ENCODE measurements at regions not wholly inside any gene's neighbourhood (a gene's known extent, or its start where the extent isn't known, plus 50 kb on each side); places are given as distances from the start of the nearest gene placed in this dataset.

- no peaks in the 10 kb centered on the region for H3K79me2 ChIP-seq (ENCODE audit: low read depth)
- no peak overlapping the region for H3K4me3 ChIP-seq
- no peaks in the 10 kb centered on the region for H3K36me3 ChIP-seq
- Mint-ChIP-seq H3K4me1 (peaks cover 21% of the 10 kb centered on the region), H3K9me3 (no peaks in the 10 kb centered on the region), H3K36me3 (no peaks in the 10 kb centered on the region), H3K27me3 (ENCODE audit: insufficient read depth, low read depth) (no peaks in the 10 kb centered on the region), H3K27ac (peak overlapping the region; percentile 7), H3K4me3 (no peak overlapping the region)
- no peak overlapping the region for H3K4me2 ChIP-seq
- H2AFZ ChIP-seq (replicated peaks) = no peak overlapping the region
- peaks cover 5% of the 10 kb centered on the region for H3K4me1 ChIP-seq
- no peak overlapping the region for H3K9ac ChIP-seq
- no peaks in the 10 kb centered on the region for H4K20me1 ChIP-seq (ENCODE audit: low read depth)
- H3K27me3 ChIP-seq = no peaks in the 10 kb centered on the region
- H3F3A ChIP-seq (ENCODE audit: low read depth) = no peaks in the 10 kb centered on the region
- no peak overlapping the region for H3K27ac ChIP-seq
- no peak for TF ChIP-seq EZH2 (IDR thresholded peaks at IDR 0.05)
- no peak for TF ChIP-seq EZH2phosphoT487 (IDR thresholded peaks at IDR 0.05)
- TF ChIP-seq CTCF (IDR thresholded peaks at IDR 0.05) = no peak
- DNase-seq (ENCODE audit: low spot score) = no peak
- no peaks in the 10 kb centered on the region for H3K9me3 ChIP-seq (ENCODE audit: low read depth)
These were observed 1073.3 kb upstream of the CDH2 start for GRCh38 chr18:29250259-29250658.

- peak; percentile 9 for DNase-seq (ENCODE audit: low spot score)
- Mint-ChIP-seq H3K9me3 (no peaks in the 10 kb centered on the region), H3K27ac (no peak overlapping the region), H3K36me3 (no peaks in the 10 kb centered on the region), H3K27me3 (ENCODE audit: insufficient read depth, low read depth) (peaks cover under 1% of the 10 kb centered on the region), H3K4me3 (no peak overlapping the region), H3K4me1 (peaks cover 21% of the 10 kb centered on the region)
- H3K36me3 ChIP-seq = no peaks in the 10 kb centered on the region
- H3F3A ChIP-seq (ENCODE audit: low read depth) = no peaks in the 10 kb centered on the region
- H3K4me1 ChIP-seq = peaks cover 5% of the 10 kb centered on the region
- TF ChIP-seq EZH2phosphoT487 (IDR thresholded peaks at IDR 0.05) (no peak), CTCF (IDR thresholded peaks at IDR 0.05) (no peak), EZH2 (IDR thresholded peaks at IDR 0.05) (no peak)
- no peak overlapping the region for H3K27ac ChIP-seq
- no peak overlapping the region for H3K4me3 ChIP-seq
- no peak overlapping the region for H2AFZ ChIP-seq (replicated peaks)
- H3K79me2 ChIP-seq (ENCODE audit: low read depth) = no peaks in the 10 kb centered on the region
- no peaks in the 10 kb centered on the region for H3K27me3 ChIP-seq
- H3K9ac ChIP-seq = no peak overlapping the region
- no peaks in the 10 kb centered on the region for H3K9me3 ChIP-seq (ENCODE audit: low read depth)
- peak overlapping the region; percentile 1 for H3K4me2 ChIP-seq
- H4K20me1 ChIP-seq (ENCODE audit: low read depth) = no peaks in the 10 kb centered on the region
These were observed 1071.9 kb upstream of the CDH2 start for GRCh38 chr18:29248805-29249204.

GRCh38 chr18:29241199-29241598 is 1064.3 kb upstream of the CDH2 start:
- TF ChIP-seq EZH2phosphoT487 (IDR thresholded peaks at IDR 0.05) = no peak
- Mint-ChIP-seq H3K27ac (no peak overlapping the region), H3K9me3 (no peaks in the 10 kb centered on the region), H3K4me1 (peaks cover 6% of the 10 kb centered on the region), H3K27me3 (ENCODE audit: insufficient read depth, low read depth) (peaks cover 6% of the 10 kb centered on the region), H3K36me3 (no peaks in the 10 kb centered on the region), H3K4me3 (no peak overlapping the region)
- H2AFZ ChIP-seq (replicated peaks) = no peak overlapping the region
- H3K9ac ChIP-seq = no peak overlapping the region
- no peak overlapping the region for H3K4me3 ChIP-seq
- no peaks in the 10 kb centered on the region for H3K79me2 ChIP-seq (ENCODE audit: low read depth)
- no peaks in the 10 kb centered on the region for H3K9me3 ChIP-seq (ENCODE audit: low read depth)
- H3K4me2 ChIP-seq = no peak overlapping the region
- H3K36me3 ChIP-seq = no peaks in the 10 kb centered on the region
- no peaks in the 10 kb centered on the region for H3K4me1 ChIP-seq
- H3F3A ChIP-seq (ENCODE audit: low read depth) = no peaks in the 10 kb centered on the region
- H3K27me3 ChIP-seq = no peaks in the 10 kb centered on the region
- no peaks in the 10 kb centered on the region for H4K20me1 ChIP-seq (ENCODE audit: low read depth)
- DNase-seq (ENCODE audit: low spot score) = no peak
- no peak overlapping the region for H3K27ac ChIP-seq

DNA sequence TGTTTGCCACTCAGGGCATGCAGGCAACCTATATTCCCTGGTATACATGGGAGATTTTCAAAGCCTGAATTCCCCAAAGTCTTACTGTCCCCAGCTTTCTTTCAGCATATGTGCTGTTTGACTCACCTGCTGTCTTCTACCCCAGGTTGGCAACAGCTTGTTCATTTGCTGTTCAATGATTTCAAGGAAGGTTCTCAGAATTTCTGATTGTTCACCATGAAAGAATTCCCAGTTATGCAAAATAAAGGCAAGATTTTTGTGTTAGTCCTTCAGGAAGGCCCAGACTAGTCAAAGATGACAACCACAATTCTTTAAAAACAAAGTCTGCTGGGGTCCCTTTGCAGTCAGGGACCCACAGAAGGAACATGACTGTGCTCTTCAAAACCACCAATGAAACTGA is 1057.8 kb upstream of the CDH2 start:
- H3K9me3 ChIP-seq (ENCODE audit: low read depth) = no peaks in the 10 kb centered on the region
- H3K27ac Mint-ChIP-seq = no peak overlapping the region
- no peaks in the 10 kb centered on the region for H3K79me2 ChIP-seq (ENCODE audit: low read depth)
- H3K9me3 Mint-ChIP-seq = peaks cover 7% of the 10 kb centered on the region
- H3K4me2 ChIP-seq = no peak overlapping the region
- H3K27me3 Mint-ChIP-seq (ENCODE audit: insufficient read depth, low read depth) = peaks cover 1% of the 10 kb centered on the region
- no peak for TF ChIP-seq EZH2phosphoT487 (IDR thresholded peaks at IDR 0.05)
- no peak for TF ChIP-seq CTCF (IDR thresholded peaks at IDR 0.05)
- TF ChIP-seq EZH2 (IDR thresholded peaks at IDR 0.05) = no peak
- H3K36me3 ChIP-seq = no peaks in the 10 kb centered on the region
- no peaks in the 10 kb centered on the region for H4K20me1 ChIP-seq (ENCODE audit: low read depth)
- no peak overlapping the region for H3K4me3 Mint-ChIP-seq
- DNase-seq (ENCODE audit: low spot score) = no peak
- no peaks in the 10 kb centered on the region for H3K36me3 Mint-ChIP-seq
- no peaks in the 10 kb centered on the region for H3K27me3 ChIP-seq
- no peak overlapping the region for H3K9ac ChIP-seq
- no peak overlapping the region for H3K4me3 ChIP-seq
- H3F3A ChIP-seq (ENCODE audit: low read depth) = no peaks in the 10 kb centered on the region
- H3K27ac ChIP-seq = no peak overlapping the region
- H2AFZ ChIP-seq (replicated peaks) = no peak overlapping the region
- H3K4me1 ChIP-seq = no peaks in the 10 kb centered on the region
- H3K4me1 Mint-ChIP-seq = no peaks in the 10 kb centered on the region
